RWPE2 (cell line): ENCODE measurements at regions not wholly inside any gene's neighbourhood (a gene's known extent, or its start where the extent isn't known, plus 50 kb on each side); places are given as distances from the start of the nearest gene placed in this dataset.

Source experiments
- ATAC-seq: fragments of 200-7000 bp; cut with Tn5 transposase; 3 replicates; pipeline ENCODE4 v1.9.1; 2021; ENCODE audit warnings: low read depth
- DNase-seq: peaks from one replicate; pipeline ENCODE4 v3.0.0-alpha.2; 2020; ENCODE audit warnings: low spot score
- H3K27ac ChIP-seq: fragments of 450-650 bp; 2 replicates; pipeline ENCODE4 v1.5.1; 2017; ENCODE audit warnings: mild to moderate bottlenecking; ENCODE audit not compliant: poor library complexity, severe bottlenecking
- H3K27me3 ChIP-seq: fragments of 250-450 bp; sonication (Bioruptor Pico); 2 replicates; pipeline ENCODE4 v1.5.1; 2021; ENCODE audit warnings: mild to moderate bottlenecking, moderate library complexity; ENCODE audit not compliant: insufficient read depth, poor library complexity, severe bottlenecking
- H3K36me3 ChIP-seq: fragments of 250-450 bp; sonication (Bioruptor Pico); 2 replicates; pipeline ENCODE4 v1.5.1; 2020; ENCODE audit warnings: low read depth, mild to moderate bottlenecking, moderate library complexity
- H3K4me1 ChIP-seq: fragments of 250-450 bp; sonication (Bioruptor Pico); 2 replicates; pipeline ENCODE4 v1.5.1; 2021; ENCODE audit warnings: mild to moderate bottlenecking, moderate library complexity; ENCODE audit not compliant: insufficient read depth, poor library complexity, severe bottlenecking
- H3K4me3 ChIP-seq: fragments of 250-450 bp; sonication (Bioruptor Pico); 2 replicates; pipeline ENCODE4 v1.5.1; 2021; ENCODE audit warnings: mild to moderate bottlenecking, moderate library complexity; ENCODE audit not compliant: severe bottlenecking
- H3K9me3 ChIP-seq: fragments of 250-450 bp; sonication (Bioruptor Pico); 2 replicates; pipeline ENCODE4 v1.5.1; 2021; ENCODE audit warnings: mild to moderate bottlenecking, moderate library complexity; ENCODE audit not compliant: severe bottlenecking
- CTCF ChIP-seq: fragments of 450-650 bp; IDR thresholded peaks from one replicate; pipeline ENCODE4 v1.5.1; 2017; ENCODE audit warnings: mild to moderate bottlenecking, moderate library complexity; ENCODE audit not compliant: poor library complexity, severe bottlenecking

- no peaks in the 10 kb centered on the region for H3K27me3 ChIP-seq
- H3K4me1 ChIP-seq, result no peaks in the 10 kb centered on the region
- no peaks in the 10 kb centered on the region for H3K36me3 ChIP-seq
- peaks cover 10% of the 10 kb centered on the region for H3K9me3 ChIP-seq
- no peak overlapping the region for H3K4me3 ChIP-seq
- ATAC-seq, result no peak
- no peak overlapping the region for H3K27ac ChIP-seq
- TF ChIP-seq CTCF, result no peak
- no peak for DNase-seq
Measured at GRCh38 chr12:46087916-46088439, 97.6 kb upstream of the SCAF11 start.

GRCh38 chr12:46084666-46085631 is 94.6 kb upstream of the SCAF11 start:
- DNase-seq (no peak), ATAC-seq (no peak)
- Histone ChIP-seq H3K4me1 (no peaks in the 10 kb centered on the region), H3K4me3 (no peak overlapping the region), H3K27me3 (no peaks in the 10 kb centered on the region), H3K27ac (no peak overlapping the region), H3K9me3 (peaks cover 10% of the 10 kb centered on the region), H3K36me3 (no peaks in the 10 kb centered on the region)
- TF ChIP-seq CTCF, result no peak

- H3K27ac ChIP-seq, result no peak overlapping the region
- H3K27me3 ChIP-seq, result no peaks in the 10 kb centered on the region
- peaks cover 10% of the 10 kb centered on the region for H3K9me3 ChIP-seq
- no peaks in the 10 kb centered on the region for H3K4me1 ChIP-seq
- no peak for TF ChIP-seq CTCF
- no peak for ATAC-seq
- H3K4me3 ChIP-seq, result no peak overlapping the region
- no peaks in the 10 kb centered on the region for H3K36me3 ChIP-seq
- no peak for DNase-seq
Measured at GRCh38 chr12:46082490-46083200, 92.3 kb upstream of the SCAF11 start.

GRCh38 chr12:46073321-46073720 is 82.9 kb upstream of the SCAF11 start:
- H3K4me3 ChIP-seq, result no peak overlapping the region
- no peak for TF ChIP-seq CTCF
- H3K27me3 ChIP-seq, result no peaks in the 10 kb centered on the region
- peaks cover 2% of the 10 kb centered on the region for H3K9me3 ChIP-seq
- no peaks in the 10 kb centered on the region for H3K36me3 ChIP-seq
- ATAC-seq, result no peak
- H3K27ac ChIP-seq, result no peak overlapping the region
- H3K4me1 ChIP-seq, result peaks cover 6% of the 10 kb centered on the region
- no peak for DNase-seq
